NOMO-1 (cell line): ENCODE measurements at regions not wholly inside any gene's neighbourhood (a gene's known extent, or its start where the extent isn't known, plus 50 kb on each side); places are given as distances from the start of the nearest gene placed in this dataset.
"Not testable (repeated sequence)": the region's sequence is repeated elsewhere in the genome, so short reads cannot be mapped to it uniquely, and the experiment has no call there.

Source experiments
- DNase-seq, 2 experiments: peaks; one replicate each; lab custom pipeline; 2025; ENCODE audit not compliant: unreplicated experiment in 2 of 2; lab: John Stamatoyannopoulos, UW

DNA sequence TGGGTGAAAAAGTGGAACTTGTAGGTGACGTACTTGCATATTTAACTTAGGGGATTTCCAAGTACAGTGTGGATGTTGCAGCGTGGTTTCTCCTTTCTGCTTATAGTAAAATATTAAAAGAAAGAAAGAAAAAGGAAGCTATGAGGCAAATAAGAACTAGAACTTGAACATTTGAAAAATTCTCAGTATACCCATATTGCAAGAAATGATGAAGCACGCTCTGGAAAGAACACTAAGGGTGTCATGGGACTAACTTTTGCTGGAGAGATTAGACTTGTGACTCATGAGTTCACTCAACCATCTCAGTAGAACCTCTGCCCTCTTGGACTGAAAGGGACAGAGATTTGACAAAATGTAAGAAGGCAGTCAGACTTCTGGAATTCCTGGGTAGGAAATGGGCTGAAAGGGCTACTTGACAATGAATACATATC lies 704.5 kb upstream of the ADGRL4 start:
- no peak for DNase-seq

DNA sequence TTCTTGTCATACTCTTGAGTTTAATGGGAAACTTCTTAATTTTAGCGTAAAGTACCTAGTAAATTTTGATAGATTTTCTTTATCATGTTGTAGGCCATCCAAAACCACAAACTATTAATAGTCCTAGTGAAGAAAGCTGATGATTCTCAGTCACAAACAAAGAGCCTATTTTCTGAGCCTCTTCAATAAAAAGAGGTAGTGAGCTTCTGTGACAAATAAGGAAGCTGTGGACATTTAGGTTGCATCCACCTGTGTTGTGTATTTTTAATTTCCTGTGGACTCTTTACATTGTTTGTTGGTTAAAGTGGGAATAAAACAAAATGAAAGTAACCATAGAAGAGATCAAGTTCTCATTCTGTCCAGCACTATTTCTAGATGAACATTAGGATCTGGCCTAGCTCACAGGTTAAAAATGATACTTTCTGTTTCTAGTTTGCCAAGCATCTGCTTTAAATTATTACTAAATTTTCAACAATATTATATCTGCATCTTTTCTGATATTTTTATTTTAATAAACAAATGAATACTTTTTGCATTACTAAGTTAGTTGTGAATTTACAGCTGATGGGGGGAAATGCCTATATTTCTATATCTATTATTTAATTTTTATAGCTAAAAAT lies 702.2 kb upstream of the ADGRL4 start:
- no peak for DNase-seq

DNA sequence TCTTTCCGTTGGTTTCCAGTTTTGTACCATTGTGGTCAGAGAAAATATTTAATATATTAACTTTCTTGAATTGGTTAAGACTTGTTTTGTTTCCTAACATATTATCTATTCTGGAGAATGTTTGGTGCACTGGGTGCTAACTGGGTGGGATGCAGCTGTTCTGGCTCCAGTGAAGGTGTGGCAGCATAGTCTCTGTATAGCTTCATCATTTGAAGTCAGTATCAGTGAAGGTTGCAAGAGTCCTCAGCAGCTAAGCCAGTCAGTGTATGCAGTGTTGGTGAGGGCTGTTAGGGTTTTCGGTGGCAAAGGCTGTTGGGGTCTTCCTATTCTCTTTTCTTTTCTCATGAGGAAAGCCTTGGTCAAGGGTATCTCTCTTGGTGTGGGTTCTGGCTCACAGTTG lies 698.7 kb upstream of the ADGRL4 start:
- DNase-seq = no peak

- DNase-seq = no peak
Observed at GRCh38 chr1:79704067-79704466, 697.5 kb upstream of the ADGRL4 start.

DNA sequence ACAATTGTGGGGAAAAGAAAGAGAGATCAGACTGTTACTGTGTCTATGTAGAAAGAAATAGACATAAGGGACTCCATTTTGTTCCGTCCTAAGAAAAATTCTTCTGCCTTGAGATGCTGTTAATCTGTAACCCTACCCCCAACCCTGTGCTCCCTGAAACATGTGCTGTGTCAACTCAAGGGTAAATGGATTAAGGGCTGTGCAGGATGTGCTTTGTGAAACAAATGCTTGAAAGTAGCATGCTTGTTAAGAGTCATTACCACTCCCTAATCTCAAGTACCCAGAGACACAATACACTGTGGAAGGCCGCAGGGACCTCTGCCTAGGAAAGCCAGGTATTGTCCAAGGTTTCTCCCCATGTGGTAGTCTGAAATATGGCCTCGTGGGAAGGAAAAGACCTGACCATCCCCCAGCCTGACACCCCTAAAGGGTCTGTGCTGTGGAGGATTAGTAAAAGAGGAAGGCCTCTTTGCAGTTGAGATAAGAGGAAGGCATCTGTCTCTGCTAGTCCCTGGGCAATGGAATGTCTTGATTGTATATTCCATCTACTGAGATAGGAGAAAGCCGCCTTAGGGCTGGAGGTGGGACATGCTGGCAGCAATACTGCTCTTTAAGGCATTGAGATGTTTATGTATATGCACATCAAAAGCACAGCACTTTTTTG lies 695.9 kb upstream of the ADGRL4 start:
- DNase-seq = not testable (repeated sequence)

DNA sequence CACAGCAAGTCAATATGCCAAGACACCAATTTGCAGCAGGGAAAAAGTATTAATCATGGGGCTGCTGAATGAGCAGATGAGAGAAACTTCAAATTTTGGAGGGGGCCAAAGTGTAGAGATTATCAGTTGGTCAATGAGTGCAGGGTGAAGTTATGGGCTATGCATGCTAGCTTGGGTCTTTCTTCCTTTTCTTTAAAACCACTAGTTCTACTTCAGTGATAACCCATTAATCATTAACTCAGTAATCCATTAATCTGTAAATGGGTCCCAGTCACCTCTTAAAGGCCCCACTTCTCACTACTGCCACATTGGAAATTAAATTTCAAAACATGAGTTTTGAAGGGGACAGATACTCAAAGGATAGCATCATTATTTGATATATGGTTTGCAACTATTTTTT lies 688.6 kb upstream of the ADGRL4 start:
- no peak for DNase-seq

GRCh38 chr1:79694241-79694640 lies 687.7 kb upstream of the ADGRL4 start:
- no peak for DNase-seq

GRCh38 chr1:79693441-79694114 lies 687.0 kb upstream of the ADGRL4 start:
- no peak for DNase-seq

DNA sequence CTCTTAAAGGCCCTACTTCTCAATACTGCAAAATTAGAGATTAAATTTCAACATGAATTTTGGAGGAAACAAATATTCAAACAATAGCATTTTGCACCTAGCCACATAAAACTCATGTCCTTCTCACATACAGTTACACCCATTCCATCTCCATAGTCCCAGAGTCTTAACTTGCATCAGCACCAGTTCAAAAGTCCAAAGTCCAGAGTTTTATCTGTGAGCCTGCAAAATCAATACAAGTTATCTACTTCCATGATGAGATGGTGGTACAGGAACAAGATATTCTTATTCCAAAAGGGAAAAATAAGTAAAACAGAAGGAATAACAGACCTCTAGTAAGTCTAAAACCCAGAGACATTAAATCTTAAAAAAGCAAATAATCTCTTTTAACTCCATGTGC lies 686.0 kb upstream of the ADGRL4 start:
- no peak for DNase-seq

- DNase-seq = no peak
Observed at GRCh38 chr1:79688932-79689331, 682.4 kb upstream of the ADGRL4 start.

DNA sequence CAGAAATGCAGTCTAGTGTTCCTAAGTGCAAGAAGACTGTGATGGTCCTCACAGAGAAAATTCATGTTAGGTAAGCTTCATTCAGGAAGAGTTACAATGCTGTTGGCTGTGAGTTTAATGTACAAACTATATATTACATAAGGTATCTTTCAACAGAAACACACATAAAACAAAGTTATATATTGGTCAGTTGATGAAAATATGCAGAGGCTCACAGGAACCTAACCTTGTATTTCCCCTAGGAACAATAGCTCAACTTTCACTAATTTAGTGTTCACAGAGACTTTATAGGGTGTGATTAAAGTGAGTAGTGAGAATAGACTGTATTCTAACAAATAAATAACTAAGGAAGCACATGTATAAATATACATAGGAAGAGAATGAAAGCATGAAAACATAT lies 676.9 kb upstream of the ADGRL4 start:
- DNase-seq = no peak

- no peak for DNase-seq
Observed at GRCh38 chr1:79682478-79682877, 675.9 kb upstream of the ADGRL4 start.

DNA sequence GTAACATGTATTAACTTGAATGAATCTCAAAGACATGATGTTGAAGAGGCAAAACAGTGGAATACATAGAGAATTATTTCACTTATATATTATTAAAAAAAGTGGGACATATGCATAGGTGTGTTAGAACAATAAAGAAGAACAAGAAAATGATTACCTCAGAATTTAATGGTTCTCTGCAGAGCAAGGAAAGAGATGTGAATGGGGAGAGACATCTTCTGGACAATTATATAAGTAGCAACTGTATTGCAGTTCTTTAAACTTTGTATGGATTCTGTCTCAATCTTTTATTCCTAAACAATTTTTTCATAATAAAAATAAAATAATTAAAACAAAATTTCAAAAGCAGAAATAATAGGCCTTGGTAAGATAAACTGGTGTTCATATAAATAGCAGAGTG lies 674.9 kb upstream of the ADGRL4 start:
- no peak for DNase-seq

DNA sequence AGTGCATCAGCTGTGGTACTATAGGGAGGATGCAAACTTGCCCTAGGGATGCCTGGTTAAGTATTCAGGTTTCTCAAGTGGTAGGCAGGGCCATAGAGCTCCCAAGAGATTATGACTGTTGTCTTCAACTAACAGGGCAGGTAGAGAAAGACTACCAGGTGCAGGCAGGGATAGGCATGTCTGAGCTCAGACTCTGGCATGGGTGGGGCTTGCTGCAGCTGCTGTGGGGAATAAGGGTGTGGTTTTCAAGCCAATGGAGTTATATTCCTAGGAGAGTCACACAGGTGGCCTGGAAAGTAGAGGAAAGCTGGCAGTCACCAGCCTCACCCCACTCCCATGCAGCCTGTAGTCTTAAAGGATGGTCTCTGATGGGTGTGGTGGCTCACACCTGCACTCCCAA lies 673.4 kb upstream of the ADGRL4 start:
- no peak for DNase-seq

- DNase-seq = no peak
Observed at GRCh38 chr1:79667848-79668696, 661.5 kb upstream of the ADGRL4 start.

- DNase-seq = no peak
Observed at GRCh38 chr1:79667166-79667565, 660.6 kb upstream of the ADGRL4 start.

DNA sequence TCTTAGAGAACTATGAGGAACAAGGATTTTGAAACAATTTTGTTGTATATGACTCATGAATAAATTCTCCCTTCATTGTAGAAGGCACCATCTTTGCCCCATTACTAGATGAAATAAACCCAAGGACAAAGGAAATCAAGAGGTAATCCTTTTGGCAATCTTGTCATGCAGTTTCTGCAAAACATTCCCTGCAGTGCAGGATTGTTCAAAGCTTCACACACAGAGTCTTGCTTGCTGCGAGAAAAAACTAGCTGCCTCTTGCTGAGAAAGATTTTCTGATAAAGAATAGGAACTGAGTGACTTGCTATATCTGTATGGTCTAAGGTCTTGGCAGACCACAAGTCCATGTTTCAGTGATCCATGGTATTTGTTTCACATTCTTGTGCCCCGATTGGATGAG lies 657.4 kb upstream of the ADGRL4 start:
- no peak for DNase-seq

DNA sequence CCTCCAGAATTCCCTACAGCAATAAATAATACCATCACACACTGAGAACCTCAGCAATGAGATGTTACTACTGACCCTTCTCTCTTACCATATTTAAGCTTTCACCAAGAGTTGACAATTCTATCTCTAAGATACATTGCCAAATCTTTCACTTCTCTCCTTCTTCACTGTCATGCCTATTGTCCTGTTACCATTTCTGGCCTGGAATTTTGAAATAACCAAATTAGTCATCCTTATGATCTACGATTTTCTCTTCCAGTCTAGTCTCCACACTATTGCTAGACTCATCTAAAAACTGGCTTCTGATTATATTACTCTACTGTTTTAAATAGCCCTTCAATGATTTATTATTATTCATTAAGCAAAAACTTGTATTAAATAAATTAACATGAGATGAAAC lies 656.1 kb upstream of the ADGRL4 start:
- DNase-seq = no peak

- DNase-seq = no peak
Observed at GRCh38 chr1:79660129-79660528, 653.6 kb upstream of the ADGRL4 start.

GRCh38 chr1:79657951-79658658 lies 651.6 kb upstream of the ADGRL4 start:
- no peak for DNase-seq

DNA sequence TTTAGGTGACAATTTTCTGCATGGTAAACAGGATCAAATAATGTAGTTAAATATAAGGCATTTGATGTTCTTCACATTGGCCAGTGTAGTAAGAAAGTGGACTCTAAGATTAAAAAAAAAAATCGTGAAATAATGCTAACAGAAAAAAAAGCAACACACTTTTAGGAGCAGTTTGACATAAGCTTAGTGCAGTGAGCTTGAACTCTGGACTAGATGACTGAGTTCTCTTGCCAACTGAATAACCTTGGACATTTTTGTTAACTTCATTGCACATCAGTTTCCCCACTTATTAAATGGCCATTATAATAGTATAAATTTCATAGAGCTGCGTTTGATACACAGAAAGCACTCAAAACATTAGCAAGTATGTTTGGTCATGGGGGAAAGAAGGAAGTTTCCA lies 649.3 kb upstream of the ADGRL4 start:
- DNase-seq = no peak
